ENCODE measurements at regions not wholly inside any gene's neighbourhood (a gene's known extent, or its start where the extent isn't known, plus 50 kb on each side); places are given as distances from the start of the nearest gene placed in this dataset.
A peak's percentile ranks its signal among the peaks of the same experiment; 100 is the strongest.

DNA sequence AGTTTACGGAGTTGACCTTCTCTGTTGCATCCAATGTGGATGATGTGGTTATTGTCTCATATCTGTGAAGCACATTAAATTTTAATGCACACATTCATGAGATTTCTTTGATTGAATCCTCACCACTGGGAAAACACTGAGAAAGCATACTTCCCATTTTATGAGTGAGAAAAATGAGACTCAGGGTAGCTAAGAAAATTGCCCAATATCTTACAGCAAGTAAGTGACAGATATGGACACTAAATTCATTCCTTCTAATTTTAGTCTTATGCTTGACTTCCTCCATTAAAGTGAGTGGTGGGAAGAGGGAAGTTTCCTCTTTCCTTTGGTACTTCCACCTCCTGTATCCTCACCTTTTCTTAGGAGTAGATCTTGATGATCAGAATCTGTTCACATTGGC lies 504.8 kb upstream of the BOD1L1 start:
- TF ChIP-seq POLR2A (IDR thresholded peaks at IDR 0.05), result no peak
- TF ChIP-seq, protein P1, sequence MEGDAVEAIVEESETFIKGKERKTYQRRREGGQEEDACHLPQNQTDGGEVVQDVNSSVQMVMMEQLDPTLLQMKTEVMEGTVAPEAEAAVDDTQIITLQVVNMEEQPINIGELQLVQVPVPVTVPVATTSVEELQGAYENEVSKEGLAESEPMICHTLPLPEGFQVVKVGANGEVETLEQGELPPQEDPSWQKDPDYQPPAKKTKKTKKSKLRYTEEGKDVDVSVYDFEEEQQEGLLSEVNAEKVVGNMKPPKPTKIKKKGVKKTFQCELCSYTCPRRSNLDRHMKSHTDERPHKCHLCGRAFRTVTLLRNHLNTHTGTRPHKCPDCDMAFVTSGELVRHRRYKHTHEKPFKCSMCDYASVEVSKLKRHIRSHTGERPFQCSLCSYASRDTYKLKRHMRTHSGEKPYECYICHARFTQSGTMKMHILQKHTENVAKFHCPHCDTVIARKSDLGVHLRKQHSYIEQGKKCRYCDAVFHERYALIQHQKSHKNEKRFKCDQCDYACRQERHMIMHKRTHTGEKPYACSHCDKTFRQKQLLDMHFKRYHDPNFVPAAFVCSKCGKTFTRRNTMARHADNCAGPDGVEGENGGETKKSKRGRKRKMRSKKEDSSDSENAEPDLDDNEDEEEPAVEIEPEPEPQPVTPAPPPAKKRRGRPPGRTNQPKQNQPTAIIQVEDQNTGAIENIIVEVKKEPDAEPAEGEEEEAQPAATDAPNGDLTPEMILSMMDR (IDR thresholded peaks at IDR 0.05), result no peak

DNA sequence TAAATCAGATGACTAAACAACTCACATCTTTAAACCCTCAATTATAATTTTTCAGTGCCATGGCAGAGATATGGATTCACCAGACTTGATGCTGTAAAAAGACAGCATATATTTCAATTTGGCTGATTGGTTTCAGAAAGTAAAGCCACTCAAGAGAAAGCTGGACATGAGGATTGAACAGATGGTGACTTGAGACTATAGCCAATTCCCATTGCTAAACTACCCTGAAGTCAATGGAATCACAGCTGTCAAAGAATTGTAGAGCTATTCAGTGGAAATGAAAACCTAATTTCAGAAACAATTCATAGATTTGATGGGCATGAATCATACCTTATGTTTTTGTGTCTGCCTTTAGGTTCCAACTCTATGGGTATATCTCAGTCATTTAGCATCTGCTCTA lies 510.6 kb upstream of the BOD1L1 start:
- no peak for DNase-seq
- no peaks in the 10 kb centered on the region for H3K27me3 ChIP-seq
- no peaks in the 10 kb centered on the region for H3K36me3 ChIP-seq (replicated peaks in 1 of 2)
- no peaks in the 10 kb centered on the region for H3K4me1 ChIP-seq (replicated peaks in 1 of 2)
- intact Hi-C loops (cut with DNase I), result no loop called here
- H3K9me3 ChIP-seq (replicated peaks in 1 of 3), result no peaks in the 10 kb centered on the region
- no peak overlapping the region for H3K4me3 ChIP-seq
- no peak for TF ChIP-seq POLR2A (IDR thresholded peaks at IDR 0.05)
- H3K27ac ChIP-seq, result no peak overlapping the region

More for the DNA sequence above, 504.8 kb upstream of the BOD1L1 start:
- no peak overlapping the region for H3K27ac ChIP-seq
- no peaks in the 10 kb centered on the region for H3K27me3 ChIP-seq
- H3K9me3 ChIP-seq (replicated peaks in 1 of 3), result no peaks in the 10 kb centered on the region
- H3K36me3 ChIP-seq (replicated peaks in 1 of 2), result no peaks in the 10 kb centered on the region
- WGBS, 4 donors, result 83 to 97% (median 93%) methylated on average over 1 of the region's 1 CpG
- no peak for DNase-seq
- no peak overlapping the region for H3K4me3 ChIP-seq
- no peaks in the 10 kb centered on the region for H3K4me1 ChIP-seq (replicated peaks in 1 of 2)
- intact Hi-C loops (cut with DNase I), result no loop called here

DNA sequence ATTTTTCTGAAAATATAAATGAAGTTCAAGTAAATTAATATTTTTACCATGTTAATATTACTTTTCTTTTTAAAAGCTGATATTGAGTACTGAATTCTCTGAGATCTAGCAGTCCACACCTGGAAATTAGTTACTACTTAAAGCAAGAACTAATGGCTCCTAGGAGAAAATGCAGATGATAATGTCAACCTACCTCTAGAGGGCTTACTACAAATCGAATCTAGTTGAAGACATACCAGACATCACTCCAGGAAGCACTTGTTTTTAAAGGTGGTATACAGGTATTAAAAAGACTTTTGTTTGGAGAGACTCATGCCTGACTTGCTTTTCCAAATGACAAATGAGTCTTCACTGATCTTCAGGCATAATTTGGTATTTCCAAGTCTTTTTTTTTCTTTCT lies 516.4 kb upstream of the BOD1L1 start:
- H3K27me3 ChIP-seq, result no peaks in the 10 kb centered on the region

DNA sequence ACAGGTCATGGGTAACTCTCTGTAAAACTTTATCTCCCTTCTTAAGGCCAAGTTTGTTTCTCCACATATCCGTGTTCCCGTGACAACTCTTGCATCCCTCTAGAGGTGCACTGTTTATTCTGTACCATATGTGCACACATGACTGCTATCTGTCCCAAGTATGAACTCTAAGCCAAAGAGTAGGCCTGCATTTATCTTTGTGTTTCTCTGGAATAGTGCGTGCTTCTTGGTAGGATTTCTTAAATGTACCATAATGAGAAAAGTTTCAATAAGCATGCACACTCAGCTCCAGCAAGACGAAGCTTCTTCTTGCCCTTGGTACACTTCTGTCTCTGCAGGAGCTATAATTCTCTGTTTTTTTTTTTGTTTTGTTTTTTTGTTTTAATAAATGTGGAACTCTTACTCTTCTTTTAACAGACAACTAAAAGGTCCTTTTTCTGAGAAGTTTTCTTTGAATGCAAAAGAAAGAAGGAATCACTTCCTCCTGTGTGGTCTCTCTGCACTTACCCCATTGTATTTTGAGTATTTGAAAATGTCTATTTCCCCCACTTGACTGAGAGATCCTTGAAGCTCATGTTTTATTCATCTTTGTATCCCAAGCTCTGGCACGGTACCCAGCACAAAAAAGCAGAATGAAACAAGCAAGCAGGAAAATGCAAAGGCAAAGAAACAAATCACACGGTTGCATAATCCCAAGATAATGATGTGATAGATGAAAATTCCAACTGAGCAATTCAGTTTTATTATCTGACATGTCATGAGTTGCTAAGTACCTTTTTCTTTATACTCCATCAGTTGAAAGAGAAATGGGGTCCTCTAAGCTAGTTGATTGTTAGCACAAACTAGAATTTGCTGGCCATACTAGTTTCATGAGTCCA lies 521.9 kb upstream of the BOD1L1 start:
- no peaks in the 10 kb centered on the region for H3K36me3 ChIP-seq (replicated peaks in 1 of 2)
- TF ChIP-seq POLR2A (IDR thresholded peaks at IDR 0.05), result no peak
- TF ChIP-seq, protein P1 (IDR thresholded peaks at IDR 0.05), result no peak
- H3K4me1 ChIP-seq (replicated peaks in 1 of 2), result no peaks in the 10 kb centered on the region
- no peak overlapping the region for H3K27ac ChIP-seq
- H3K27me3 ChIP-seq, result no peaks in the 10 kb centered on the region
- H3K4me3 ChIP-seq, result no peak overlapping the region
- no peaks in the 10 kb centered on the region for H3K9me3 ChIP-seq (replicated peaks in 1 of 3)
- 46 to 51% (median 49%) methylated on average over 6 of the region's 6 CpGs for WGBS, 4 donors
- peak; percentile 23 to 68 (median 45) for DNase-seq
- intact Hi-C loops (cut with DNase I), result no loop called here

More for the DNA sequence above, 516.4 kb upstream of the BOD1L1 start:
- Histone ChIP-seq H3K4me1 (replicated peaks in 1 of 2) (no peaks in the 10 kb centered on the region), H3K9me3 (replicated peaks in 1 of 3) (no peaks in the 10 kb centered on the region), H3K36me3 (replicated peaks in 1 of 2) (no peaks in the 10 kb centered on the region), H3K27ac (no peak overlapping the region), H3K4me3 (no peak overlapping the region)
- WGBS, 4 donors, result 27 to 61% (median 35%) methylated on average over 1 of the region's 1 CpG
- DNase-seq, result no peak
- intact Hi-C loops (cut with DNase I), result no loop called here
- TF ChIP-seq, protein P1 (IDR thresholded peaks at IDR 0.05), result no peak
- TF ChIP-seq POLR2A (IDR thresholded peaks at IDR 0.05), result no peak

DNA sequence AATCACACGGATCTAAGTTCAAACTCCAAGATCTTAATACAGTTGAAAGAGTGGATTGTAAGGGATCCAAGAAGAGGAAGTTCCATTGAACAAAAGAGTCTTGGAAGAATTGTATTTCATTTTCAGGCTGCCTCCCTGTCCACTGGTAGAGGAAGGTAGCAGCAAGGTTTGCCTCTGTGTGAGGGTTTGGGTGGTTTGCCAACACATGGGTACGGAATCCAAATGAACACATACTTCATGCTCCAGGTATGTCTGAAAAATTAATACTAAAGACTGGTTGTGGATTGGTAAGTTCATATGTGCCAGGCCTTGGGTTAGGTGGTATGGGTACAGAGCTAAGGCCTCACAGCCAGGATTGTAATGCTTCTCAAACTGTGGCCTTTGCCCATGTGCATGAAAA lies 523.6 kb upstream of the BOD1L1 start:
- no peaks in the 10 kb centered on the region for H3K27me3 ChIP-seq
- no peak for DNase-seq
- no peaks in the 10 kb centered on the region for H3K9me3 ChIP-seq (replicated peaks in 1 of 3)
- intact Hi-C loops (cut with DNase I), result no loop called here
- 42 to 90% (median 63%) methylated on average over 2 of the region's 2 CpGs for WGBS, 4 donors
- H3K4me3 ChIP-seq, result no peak overlapping the region
- H3K36me3 ChIP-seq (replicated peaks in 1 of 2), result no peaks in the 10 kb centered on the region
- TF ChIP-seq, protein P1 (IDR thresholded peaks at IDR 0.05), result no peak
- TF ChIP-seq POLR2A (IDR thresholded peaks at IDR 0.05), result no peak
- no peaks in the 10 kb centered on the region for H3K4me1 ChIP-seq (replicated peaks in 1 of 2)
- H3K27ac ChIP-seq, result no peak overlapping the region

All from adrenal gland (tissue), 9 donors.